ENCODE measurements at regions not wholly inside any gene's neighbourhood (a gene's known extent, or its start where the extent isn't known, plus 50 kb on each side); places are given as distances from the start of the nearest gene placed in this dataset.

DNA sequence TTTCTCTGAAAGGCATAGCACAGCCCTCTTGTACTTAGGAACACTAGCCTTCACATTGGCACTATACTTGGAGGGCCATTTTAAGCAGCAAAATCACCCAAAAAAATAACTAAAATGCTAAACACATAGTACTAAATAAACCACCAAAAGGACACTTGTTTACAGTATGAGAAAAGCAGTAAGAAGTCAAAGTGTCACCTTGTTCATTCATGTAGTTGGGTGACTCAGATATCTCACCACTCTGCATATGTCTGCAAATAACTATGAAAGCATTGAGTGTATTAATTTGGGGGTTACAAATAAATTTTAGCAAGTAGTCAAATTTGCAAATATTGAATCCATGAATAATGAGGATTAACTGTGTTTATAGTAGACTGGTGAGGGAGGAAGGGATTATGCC lies 107.6 kb downstream of the ELAPOR2 start:
- no peaks in the 10 kb centered on the region for H3K36me3 ChIP-seq (ENCODE audit: low read depth)
- no peak for ATAC-seq
- intact Hi-C loops (cut with DNase I, micrococcal nuclease): no loop called here
- no peaks in the 10 kb centered on the region for H3K4me1 ChIP-seq (ENCODE audit: low read depth)
- no peak for DNase-seq
- TF ChIP-seq, protein P1, sequence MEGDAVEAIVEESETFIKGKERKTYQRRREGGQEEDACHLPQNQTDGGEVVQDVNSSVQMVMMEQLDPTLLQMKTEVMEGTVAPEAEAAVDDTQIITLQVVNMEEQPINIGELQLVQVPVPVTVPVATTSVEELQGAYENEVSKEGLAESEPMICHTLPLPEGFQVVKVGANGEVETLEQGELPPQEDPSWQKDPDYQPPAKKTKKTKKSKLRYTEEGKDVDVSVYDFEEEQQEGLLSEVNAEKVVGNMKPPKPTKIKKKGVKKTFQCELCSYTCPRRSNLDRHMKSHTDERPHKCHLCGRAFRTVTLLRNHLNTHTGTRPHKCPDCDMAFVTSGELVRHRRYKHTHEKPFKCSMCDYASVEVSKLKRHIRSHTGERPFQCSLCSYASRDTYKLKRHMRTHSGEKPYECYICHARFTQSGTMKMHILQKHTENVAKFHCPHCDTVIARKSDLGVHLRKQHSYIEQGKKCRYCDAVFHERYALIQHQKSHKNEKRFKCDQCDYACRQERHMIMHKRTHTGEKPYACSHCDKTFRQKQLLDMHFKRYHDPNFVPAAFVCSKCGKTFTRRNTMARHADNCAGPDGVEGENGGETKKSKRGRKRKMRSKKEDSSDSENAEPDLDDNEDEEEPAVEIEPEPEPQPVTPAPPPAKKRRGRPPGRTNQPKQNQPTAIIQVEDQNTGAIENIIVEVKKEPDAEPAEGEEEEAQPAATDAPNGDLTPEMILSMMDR (IDR thresholded peaks at IDR 0.05): no peak
- no peak overlapping the region for H3K4me3 ChIP-seq
- H3K9me3 ChIP-seq: no peaks in the 10 kb centered on the region

DNA sequence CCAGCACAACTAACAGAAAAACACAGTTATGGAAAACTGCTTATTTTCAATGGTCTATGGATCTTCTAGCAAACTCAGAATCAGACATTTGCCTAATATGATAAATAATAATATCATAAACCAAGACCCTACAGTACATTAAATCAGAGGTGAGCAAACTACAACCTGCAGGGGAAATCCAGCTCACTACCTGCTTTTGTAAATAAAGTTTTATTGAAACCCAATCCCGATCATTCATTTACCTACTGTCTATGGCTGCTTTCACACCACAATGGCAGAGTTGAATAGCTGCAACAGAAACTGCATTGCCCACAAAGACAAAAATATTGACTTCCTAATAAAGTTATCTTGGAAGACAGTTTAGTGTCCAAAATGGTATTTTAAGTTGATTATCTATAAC lies 108.5 kb downstream of the ELAPOR2 start:
- Histone ChIP-seq H3K36me3 (ENCODE audit: low read depth) (no peaks in the 10 kb centered on the region), H3K4me3 (no peak overlapping the region), H3K4me1 (ENCODE audit: low read depth) (no peaks in the 10 kb centered on the region), H3K9me3 (no peaks in the 10 kb centered on the region)
- TF ChIP-seq, protein P1 (IDR thresholded peaks at IDR 0.05): no peak
- intact Hi-C loops (cut with DNase I, micrococcal nuclease): no loop called here
- DNase-seq: no peak
- ATAC-seq: no peak

DNA sequence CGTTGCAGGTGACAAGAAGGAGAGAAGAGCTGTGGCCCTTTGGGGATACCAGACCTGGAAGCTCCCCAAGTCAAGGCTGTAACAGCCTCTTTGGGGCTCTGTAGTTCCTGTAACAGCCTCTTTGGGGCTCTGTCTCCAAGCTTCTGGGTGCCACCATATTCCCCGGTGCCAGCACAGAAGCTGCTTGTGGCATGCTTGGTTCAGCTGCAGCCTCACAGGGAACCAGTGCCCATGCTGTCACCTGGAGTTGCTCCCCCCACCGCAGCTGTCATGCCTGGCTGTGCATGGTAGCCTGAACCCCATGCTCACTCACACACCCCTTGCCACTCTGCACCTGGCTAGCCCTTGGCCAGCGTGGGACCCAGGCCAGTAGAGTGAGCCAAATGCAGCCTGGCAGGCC lies 109.1 kb downstream of the ELAPOR2 start:
- no peak overlapping the region for H3K4me3 ChIP-seq
- no peaks in the 10 kb centered on the region for H3K9me3 ChIP-seq
- TF ChIP-seq, protein P1 (IDR thresholded peaks at IDR 0.05): no peak
- H3K4me1 ChIP-seq (ENCODE audit: low read depth): no peaks in the 10 kb centered on the region
- intact Hi-C loops (cut with DNase I, micrococcal nuclease): no loop called here
- DNase-seq: peak in 1 of 3 donors; percentile 25
- peak; percentile 35 for ATAC-seq
- no peaks in the 10 kb centered on the region for H3K36me3 ChIP-seq (ENCODE audit: low read depth)

DNA sequence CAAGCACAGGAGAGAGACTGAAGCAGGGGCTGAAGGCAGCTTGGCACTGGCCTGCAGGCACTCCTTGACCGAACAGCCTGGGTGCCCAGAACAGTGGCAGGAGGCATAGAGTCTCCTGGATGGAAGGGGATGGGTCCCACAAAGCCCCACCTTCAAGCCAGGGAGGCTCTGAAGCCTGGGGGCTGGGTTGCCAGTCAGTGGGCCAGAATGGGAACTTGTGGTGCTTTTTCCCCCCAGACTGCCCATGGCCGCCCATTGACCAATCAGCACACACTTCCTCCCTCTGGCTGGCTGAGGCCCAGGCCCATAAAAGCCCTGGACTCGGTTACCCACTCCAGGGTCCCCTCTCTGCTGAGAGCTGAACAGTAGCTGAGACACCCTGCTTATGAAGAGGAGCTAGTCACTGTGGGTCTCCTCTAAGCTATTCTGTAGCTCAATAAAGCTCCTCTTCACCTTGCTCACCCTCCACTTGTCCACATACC lies 109.6 kb downstream of the ELAPOR2 start:
- Histone ChIP-seq H3K36me3 (ENCODE audit: low read depth) (no peaks in the 10 kb centered on the region), H3K4me1 (ENCODE audit: low read depth) (no peaks in the 10 kb centered on the region), H3K4me3 (no peak overlapping the region), H3K9me3 (no peaks in the 10 kb centered on the region)
- TF ChIP-seq, protein P1 (IDR thresholded peaks at IDR 0.05): no peak
- DNase-seq: no peak
- no peak for ATAC-seq
- intact Hi-C loops (cut with DNase I, micrococcal nuclease): no loop called here

DNA sequence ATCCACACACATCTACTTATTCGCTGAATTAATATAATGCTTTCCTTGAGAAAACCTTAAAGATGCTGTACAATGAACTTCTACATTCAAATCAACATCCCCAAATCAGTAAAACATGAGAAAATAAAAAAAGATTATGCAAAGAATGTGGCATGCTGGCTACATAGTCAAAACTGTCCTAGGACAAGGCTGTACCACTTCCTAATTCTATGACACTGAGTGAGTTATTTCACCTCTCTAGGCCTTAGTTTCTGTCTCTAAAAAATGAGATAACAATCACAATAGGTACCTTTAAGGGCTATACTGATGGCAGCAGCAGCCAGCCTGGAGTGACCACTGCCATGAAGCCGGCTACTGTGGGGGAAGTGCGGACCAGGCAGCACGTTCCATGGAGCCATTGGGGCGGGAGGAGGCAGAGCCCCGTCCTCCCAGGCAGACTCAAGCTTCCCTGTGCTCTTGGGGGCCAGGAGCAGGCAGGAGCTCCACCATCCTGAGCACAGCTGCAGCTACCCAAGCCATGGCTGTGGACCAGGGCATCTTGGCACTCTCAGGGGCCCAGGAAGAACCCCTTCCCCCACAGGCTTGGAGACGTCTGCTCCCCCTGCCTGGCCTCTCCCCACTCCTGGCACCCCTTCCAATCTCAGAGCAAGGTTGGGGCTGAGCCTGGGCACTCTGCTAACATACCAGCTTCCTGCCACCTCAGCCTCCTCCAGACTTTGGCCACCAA lies 110.2 kb downstream of the ELAPOR2 start:
- TF ChIP-seq, protein P1 (IDR thresholded peaks at IDR 0.05): no peak
- intact Hi-C loops (cut with DNase I, micrococcal nuclease): no loop called here
- Histone ChIP-seq H3K4me3 (no peak overlapping the region), H3K4me1 (ENCODE audit: low read depth) (no peaks in the 10 kb centered on the region), H3K36me3 (ENCODE audit: low read depth) (no peaks in the 10 kb centered on the region), H3K9me3 (no peaks in the 10 kb centered on the region)
- ATAC-seq (peak; percentile 14), DNase-seq (peak in 1 of 3 donors; percentile 40)
